HG03175 (cell line): ENCODE measurements at regions not wholly inside any gene's neighbourhood (a gene's known extent, or its start where the extent isn't known, plus 50 kb on each side); places are given as distances from the start of the nearest gene placed in this dataset.
A peak's percentile ranks its signal among the peaks of the same experiment; 100 is the strongest.

Experiments used
- ATAC-seq: cut with Tn5 transposase; IDR thresholded peaks from one replicate; pipeline ENCODE4 v1.9.1; 2021; ENCODE audit warnings: mild to moderate bottlenecking, moderate library complexity; ENCODE audit not compliant: unreplicated experiment

DNA sequence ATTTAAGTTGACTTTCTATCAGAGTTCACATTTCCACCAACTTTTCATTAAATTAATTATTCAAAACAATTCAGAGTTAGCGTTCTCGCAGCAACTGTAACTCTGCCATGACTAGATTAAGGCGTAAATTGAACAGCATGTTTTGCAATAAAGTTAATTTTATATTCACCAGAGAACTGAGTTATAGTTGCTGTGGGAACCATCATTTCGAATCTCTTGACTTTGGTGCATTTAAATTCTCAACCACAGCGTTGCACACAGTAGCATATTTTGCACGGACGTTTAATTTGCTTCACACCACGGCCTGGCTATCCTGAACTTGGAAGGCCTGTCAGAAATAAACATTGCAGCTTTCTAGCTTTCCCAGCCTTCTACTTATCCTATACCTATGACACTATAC lies 144.3 kb upstream of the WWC1 start:
- ATAC-seq, result no peak

- no peak for ATAC-seq
These were observed 143.7 kb upstream of the WWC1 start for GRCh38 chr5:168147568-168148360.

GRCh38 chr5:168151041-168151440 lies 140.4 kb upstream of the WWC1 start:
- ATAC-seq, result no peak

DNA sequence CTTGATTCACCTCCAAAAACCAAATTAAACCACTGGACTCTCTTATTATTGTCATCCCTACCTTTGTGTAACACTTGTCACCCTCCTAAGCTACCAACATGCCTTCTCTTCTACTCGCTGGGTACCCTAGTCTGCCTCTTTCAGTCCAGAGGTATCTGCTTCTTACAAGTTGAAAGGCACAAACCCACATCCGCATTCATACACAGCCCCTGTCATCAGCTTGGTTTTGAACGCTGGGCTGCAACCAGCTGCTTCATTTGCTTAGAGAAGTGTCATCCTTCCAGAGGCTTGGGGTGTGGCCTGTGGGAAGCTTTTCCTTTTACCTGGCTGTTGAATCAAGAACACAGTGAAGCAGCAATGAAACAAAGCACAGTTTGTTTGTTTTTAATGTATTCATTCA lies 138.8 kb upstream of the WWC1 start:
- no peak for ATAC-seq

GRCh38 chr5:168153263-168153875 lies 138.1 kb upstream of the WWC1 start:
- ATAC-seq, result no peak

DNA sequence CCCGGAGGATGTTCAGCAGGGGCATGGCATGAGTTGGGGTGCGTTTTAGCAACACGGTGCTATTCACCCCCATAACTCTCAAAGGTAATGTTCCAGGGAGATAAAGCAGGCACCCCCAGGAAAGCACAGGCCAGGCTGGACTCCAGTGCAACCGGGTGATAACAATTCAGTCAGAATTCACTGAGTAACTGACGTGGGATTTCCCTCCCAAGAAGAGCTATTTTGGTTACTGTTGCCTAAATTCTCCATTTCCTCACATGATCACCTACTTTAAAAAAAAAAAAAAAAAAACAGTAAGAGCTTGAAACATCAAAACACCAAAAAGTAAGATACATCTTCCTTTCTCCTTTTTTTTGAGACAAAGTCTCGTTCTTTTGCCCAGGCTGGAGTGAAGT lies 137.6 kb upstream of the WWC1 start:
- ATAC-seq, result no peak

- ATAC-seq, result no peak
These were observed 135.9 kb upstream of the WWC1 start for GRCh38 chr5:168155585-168155984.

GRCh38 chr5:168156170-168156569 lies 135.3 kb upstream of the WWC1 start:
- ATAC-seq, result no peak

DNA sequence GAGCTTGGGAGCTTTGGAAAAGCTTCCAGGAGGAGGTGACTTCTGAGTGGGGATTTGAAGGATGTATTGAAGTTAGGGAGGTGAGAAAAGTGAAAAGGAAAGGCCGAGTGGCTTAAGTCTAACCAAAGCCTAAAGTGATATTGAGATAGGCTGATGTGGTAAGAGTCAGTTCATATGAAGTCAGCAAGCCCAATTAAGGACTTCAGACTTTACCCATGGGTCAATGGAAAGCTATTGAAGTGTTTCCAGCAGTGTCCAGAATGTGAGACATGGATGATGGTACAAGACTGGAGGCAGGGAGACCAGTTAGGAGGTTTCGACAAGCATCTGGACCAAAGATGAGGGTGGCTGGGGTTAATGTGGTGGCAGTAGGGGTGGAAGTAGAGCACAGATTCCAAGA lies 134.3 kb upstream of the WWC1 start:
- no peak for ATAC-seq

- peak; percentile 70 for ATAC-seq
These were observed 132.0 kb upstream of the WWC1 start for GRCh38 chr5:168159425-168159824.

DNA sequence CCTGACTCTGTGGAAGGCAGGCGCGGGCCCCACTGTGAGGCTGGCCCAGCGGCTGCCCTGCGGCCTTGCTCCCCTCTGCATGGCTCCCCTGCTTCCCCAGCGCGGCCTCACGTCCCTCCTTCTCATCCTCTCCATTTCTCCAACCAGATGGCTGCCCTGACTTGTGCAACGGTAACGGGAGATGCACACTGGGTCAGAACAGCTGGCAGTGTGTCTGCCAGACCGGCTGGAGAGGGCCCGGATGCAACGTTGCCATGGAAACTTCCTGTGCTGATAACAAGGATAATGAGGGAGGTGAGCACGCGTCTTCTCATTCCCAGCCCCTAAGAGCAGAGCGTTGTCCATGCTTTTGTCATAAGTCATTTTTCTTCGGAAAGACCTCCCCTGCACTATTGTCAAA lies 129.0 kb upstream of the WWC1 start:
- ATAC-seq, result no peak

GRCh38 chr5:168163966-168164365 lies 127.5 kb upstream of the WWC1 start:
- ATAC-seq, result no peak

DNA sequence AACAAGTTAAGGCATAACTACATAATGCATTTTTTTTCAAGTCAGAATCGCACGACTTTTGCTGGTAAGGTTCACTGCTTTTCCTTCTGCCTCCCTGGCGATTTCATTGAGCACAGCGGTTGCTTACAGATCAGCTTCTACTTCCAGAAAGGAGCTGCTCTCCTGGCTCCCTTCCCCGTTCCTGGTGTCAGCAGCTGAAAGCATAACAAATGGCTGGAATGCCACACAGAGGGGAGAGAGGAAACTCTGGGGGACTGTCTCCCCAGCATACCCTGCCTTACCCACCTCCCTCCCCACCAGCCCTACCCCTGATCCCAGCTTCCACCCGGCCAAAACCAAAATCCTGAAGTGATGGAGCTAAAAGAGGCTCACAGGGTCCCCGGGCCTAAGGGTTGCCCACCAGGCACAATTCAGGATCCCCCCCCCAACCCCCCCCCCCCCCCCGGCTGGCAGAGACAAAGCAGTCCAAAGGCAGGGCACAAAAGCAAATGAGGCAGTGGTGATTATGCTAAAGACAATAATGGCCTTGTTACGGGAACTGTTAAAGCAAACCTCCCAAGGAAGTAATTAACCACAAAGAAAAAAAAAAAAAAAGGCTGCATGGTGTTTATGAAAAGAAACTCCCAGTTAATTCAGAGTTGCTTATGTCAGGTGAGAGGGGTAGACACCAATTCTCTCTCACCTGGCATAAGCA lies 126.1 kb upstream of the WWC1 start:
- no peak for ATAC-seq

DNA sequence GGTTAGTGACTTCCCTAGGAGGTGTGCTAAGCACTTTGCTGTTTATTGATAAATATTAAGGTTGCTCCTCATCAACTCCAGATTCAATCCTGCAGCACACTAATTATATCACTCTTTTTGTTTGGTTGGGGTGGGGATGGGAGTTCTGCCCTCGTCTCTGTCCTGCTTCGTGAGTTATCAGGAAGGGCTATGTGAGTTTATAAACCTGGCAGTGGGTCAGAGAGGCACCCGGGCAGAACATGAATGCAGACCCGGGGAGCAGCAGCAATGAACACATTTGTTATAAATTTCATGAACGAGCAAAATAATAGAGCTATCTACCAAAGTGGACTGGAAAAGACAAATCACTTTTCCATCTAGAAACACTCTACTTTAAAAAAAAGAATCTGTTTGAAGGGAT lies 125.5 kb upstream of the WWC1 start:
- ATAC-seq, result no peak

DNA sequence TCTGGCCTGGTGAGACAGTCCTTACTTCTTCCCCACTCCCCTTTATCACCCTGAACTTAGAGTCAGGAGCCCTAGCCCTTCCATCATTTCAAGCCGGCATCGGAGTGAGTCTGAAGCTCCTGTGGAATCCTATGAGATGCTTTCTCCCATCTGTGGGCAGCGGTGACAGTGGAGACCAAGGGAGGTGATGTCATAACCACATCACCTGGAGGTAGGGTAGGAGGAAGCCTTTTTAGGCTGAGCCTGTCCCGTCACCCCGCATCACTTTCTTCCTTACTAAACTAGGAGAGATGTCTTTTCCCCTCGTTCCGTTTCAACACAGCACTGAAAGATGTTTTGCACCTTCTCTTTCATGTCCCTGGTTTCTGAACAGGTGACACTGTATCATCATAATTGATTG lies 124.1 kb upstream of the WWC1 start:
- ATAC-seq, result no peak

- no peak for ATAC-seq
These were observed 122.3 kb upstream of the WWC1 start for GRCh38 chr5:168168978-168169698.

- no peak for ATAC-seq
These were observed 121.7 kb upstream of the WWC1 start for GRCh38 chr5:168169791-168170190.

GRCh38 chr5:168171901-168172759 lies 119.3 kb upstream of the WWC1 start:
- no peak for ATAC-seq

- no peak for ATAC-seq
These were observed 118.7 kb upstream of the WWC1 start for GRCh38 chr5:168172760-168173223.

DNA sequence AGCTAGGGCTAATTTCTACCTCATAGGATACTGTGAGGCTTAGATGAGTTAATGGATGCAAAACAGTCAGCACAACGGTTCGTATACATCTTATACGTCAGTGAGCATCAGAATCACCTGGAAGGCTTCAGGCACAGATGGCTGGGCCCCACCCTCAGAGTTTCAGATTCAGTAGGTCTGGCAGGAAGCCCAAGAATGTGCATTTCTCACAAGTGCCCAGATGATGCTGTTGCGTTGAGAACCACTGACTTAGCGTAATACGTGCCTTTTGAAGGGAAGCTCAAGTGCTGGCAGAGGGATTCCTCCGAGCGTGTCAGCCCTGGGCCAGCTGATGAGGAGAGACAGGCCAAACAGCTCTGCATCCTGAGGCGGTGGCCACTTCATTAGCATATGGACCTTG lies 117.1 kb upstream of the WWC1 start:
- peak; percentile 46 for ATAC-seq
